ENCODE measurements at regions not wholly inside any gene's neighbourhood (a gene's known extent, or its start where the extent isn't known, plus 50 kb on each side); places are given as distances from the start of the nearest gene placed in this dataset.

DNA sequence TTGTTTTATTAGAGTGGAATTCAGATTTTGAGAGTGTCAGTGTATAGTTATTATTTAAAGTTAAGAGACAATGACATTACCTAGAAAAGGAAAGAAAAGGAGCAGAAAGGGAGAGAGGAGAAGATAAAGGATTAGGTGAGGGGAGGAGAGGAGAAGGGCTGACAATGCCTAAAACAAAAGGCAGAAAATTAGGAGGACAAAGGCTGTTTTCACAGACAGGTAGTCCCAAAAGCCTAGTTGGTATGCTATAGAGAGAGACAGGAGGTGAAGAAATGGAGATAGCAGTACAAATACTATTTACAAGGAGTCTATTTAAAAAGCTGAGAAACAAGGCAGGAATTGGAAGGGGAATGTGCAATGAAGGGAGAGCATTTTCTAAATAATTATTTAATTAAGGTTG lies 409.4 kb upstream of the ADGRB3 start:
- TF ChIP-seq, protein P1, sequence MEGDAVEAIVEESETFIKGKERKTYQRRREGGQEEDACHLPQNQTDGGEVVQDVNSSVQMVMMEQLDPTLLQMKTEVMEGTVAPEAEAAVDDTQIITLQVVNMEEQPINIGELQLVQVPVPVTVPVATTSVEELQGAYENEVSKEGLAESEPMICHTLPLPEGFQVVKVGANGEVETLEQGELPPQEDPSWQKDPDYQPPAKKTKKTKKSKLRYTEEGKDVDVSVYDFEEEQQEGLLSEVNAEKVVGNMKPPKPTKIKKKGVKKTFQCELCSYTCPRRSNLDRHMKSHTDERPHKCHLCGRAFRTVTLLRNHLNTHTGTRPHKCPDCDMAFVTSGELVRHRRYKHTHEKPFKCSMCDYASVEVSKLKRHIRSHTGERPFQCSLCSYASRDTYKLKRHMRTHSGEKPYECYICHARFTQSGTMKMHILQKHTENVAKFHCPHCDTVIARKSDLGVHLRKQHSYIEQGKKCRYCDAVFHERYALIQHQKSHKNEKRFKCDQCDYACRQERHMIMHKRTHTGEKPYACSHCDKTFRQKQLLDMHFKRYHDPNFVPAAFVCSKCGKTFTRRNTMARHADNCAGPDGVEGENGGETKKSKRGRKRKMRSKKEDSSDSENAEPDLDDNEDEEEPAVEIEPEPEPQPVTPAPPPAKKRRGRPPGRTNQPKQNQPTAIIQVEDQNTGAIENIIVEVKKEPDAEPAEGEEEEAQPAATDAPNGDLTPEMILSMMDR (conservative IDR thresholded peaks at IDR 0.05) = no peak
- no peak for TF ChIP-seq EZH2 (IDR thresholded peaks at IDR 0.05; ENCODE audit: low read depth)

All from PC-9 (cell line).